HG03280 (cell line): ENCODE measurements at regions not wholly inside any gene's neighbourhood (a gene's known extent, or its start where the extent isn't known, plus 50 kb on each side); places are given as distances from the start of the nearest gene placed in this dataset.
"Not testable (repeated sequence)": the region's sequence is repeated elsewhere in the genome, so short reads cannot be mapped to it uniquely, and the experiment has no call there.

Experiments used
- ATAC-seq: cut with Tn5 transposase; IDR thresholded peaks from one replicate; pipeline ENCODE4 v1.9.1; 2021; ENCODE audit warnings: mild to moderate bottlenecking, moderate library complexity; ENCODE audit not compliant: unreplicated experiment

- no peak for ATAC-seq
Measured at GRCh38 chr7:32765185-32765584, 126.4 kb downstream of the KBTBD2 start.

DNA sequence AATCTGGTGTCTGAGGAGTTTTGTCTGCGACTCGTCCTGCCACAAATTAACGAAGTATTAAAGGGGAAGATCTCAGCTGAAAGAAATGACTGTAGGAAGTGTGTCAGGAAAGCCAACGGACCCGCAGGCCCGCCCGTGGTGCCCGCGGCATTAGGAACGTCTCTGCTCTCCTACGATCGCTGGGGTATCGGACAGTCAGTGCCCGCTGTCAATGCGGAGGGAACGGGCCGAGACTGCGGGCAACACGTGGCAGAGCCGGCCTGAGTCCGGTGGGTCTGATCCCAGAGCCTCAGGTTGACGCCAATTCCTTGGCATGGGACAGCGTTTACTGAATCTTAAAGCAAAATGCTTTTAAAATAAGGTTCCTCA is 128.7 kb downstream of the KBTBD2 start:
- ATAC-seq, result no peak

- not testable (repeated sequence) for ATAC-seq
Measured at GRCh38 chr7:32762206-32762924, 129.2 kb downstream of the KBTBD2 start.

- no peak for ATAC-seq
Measured at GRCh38 chr7:32761451-32762205, 129.9 kb downstream of the KBTBD2 start.

GRCh38 chr7:32760755-32761154 is 130.8 kb downstream of the KBTBD2 start:
- ATAC-seq, result not testable (repeated sequence)

- not testable (repeated sequence) for ATAC-seq
Measured at GRCh38 chr7:32759859-32760258, 131.7 kb downstream of the KBTBD2 start.

GRCh38 chr7:32753872-32754271 is 137.7 kb downstream of the KBTBD2 start:
- ATAC-seq, result not testable (repeated sequence)

GRCh38 chr7:32748337-32748736 is 143.2 kb downstream of the KBTBD2 start:
- ATAC-seq, result not testable (repeated sequence)

DNA sequence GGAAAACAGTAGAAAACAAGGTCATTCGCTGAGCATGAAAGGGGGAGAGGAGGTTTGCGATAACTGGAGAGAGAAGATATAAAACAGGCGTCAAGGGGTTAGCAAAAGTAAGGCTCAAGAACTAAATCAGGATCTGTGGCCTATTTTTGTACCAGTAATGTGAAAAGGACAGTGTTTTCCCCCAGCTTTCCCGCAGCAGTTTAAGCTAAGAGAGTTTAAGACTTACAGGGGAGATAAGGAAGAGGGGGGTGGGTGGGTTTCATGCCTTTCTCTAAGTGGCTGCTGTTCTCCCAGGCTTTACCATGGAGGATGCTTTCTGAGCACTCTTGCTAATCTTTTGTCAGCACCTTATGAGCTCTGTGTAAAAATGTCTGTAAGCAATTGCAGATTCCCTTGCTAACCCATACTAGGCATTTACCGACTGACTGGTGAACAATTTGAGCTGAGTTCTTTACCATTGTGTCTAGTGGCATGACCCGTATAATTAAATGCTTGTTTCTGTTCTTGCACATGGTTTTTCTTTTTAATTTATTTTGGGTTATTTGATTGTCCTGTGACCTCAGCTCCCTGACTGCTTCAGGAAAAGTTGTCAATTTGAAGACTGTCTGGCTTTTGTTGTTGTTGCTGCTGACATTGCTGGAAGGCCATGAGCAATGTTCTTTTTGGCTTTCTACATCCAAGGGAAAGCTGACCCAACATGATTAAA is 144.0 kb downstream of the KBTBD2 start:
- ATAC-seq, result not testable (repeated sequence)

DNA sequence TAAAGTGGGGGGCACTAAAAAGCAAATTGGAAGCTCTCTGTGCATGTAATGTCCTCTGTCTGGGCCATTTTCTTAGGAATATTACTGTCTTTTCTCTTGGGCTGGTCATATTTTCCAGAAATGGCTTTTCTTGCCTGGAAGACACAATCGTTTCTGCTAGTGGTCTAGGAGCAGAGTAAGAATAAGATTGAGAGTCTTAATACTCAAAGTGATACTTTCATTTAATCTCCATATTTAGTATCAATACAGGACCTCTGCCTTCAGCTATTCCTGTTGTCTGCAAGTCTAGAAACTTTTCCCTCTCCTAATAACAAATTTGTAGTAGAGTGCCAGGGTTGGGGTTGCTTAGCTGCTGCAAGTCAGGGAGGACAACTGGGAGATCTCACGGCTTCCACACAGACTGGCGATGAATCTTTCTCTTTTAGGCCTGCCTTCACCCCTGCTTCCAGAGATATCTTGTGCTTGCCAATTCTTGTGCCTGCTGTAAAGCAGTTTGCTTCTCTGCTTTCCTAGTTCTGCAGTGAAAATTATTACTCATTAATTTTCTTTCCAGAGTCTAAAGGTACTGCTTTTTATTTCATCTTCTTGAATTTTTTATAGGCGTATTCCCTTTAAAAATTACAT is 149.6 kb downstream of the KBTBD2 start:
- ATAC-seq, result not testable (repeated sequence)

DNA sequence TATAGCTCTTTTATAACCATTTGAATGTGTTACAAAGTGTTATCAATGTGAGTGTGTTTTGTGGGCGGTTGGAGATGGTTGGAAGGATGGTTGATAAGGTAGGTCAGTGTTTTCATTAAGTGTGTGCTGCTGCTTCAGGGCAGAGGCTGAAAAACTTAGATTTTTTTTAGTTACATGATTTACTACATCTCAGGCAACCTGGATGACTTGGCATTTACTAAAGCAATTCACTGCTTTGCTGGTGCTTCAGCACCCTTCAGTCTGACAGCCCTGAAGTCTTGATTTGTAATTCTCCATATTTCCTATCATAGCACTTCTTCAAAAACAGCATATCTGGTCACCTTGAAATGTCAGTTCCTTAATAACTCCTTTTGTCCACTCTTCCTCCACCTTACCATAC is 151.8 kb downstream of the KBTBD2 start:
- ATAC-seq, result not testable (repeated sequence)

GRCh38 chr7:32738390-32738789 is 153.2 kb downstream of the KBTBD2 start:
- ATAC-seq, result not testable (repeated sequence)

- ATAC-seq, result not testable (repeated sequence)
Measured at GRCh38 chr7:32732767-32733166, 158.8 kb downstream of the KBTBD2 start.

- not testable (repeated sequence) for ATAC-seq
Measured at GRCh38 chr7:32729335-32729675, 162.3 kb downstream of the KBTBD2 start.

DNA sequence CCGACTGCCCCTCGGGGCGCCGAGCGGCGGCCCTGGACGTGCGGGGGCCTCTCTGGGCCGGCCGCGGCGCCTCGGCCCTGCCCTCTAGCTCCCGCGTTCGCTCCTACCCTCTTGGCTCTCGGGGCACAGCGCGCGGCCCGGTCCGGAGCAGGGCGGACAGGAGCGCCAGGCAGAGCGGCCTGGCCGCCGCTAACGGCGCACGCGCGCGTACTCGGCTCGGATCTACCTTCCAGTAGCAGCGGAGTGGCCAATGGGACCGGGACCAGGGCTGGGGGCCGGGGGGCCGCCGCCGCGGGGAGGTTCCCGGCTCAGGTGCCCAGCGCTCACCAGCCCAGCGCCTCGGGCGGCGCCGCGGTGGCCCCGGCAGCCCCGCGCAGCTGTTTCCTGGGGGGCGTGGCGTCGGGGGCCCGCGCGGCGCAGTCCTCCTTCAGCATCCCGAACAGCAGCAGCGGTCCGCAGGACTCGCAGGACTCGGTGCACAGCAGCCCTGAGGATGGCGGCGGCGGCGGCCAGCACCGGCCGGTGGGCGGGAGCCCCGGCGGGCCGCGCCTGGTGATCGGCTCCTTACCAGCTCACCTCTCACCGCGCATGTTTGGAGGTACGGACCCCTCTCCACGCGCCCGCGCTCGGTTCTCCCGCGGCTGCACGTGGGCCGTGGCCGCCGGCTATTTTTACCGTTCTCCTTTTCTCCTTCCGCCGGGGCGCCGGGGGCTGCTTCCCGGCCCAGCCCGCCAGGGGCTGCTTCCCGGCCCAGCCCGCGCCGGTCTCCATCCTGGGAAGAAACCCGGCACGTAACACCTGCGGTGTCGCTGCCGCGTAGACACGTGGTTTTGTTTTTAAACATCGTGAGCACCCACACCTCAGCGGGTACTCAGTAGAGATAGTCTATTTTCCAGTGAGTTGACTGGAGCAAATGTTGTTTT is 162.9 kb downstream of the KBTBD2 start:
- ATAC-seq, result peak; percentile 71

GRCh38 chr7:32727483-32728411 is 163.8 kb downstream of the KBTBD2 start:
- ATAC-seq, result peak; percentile 54

- ATAC-seq, result not testable (repeated sequence)
Measured at GRCh38 chr7:32722837-32723236, 168.7 kb downstream of the KBTBD2 start.

DNA sequence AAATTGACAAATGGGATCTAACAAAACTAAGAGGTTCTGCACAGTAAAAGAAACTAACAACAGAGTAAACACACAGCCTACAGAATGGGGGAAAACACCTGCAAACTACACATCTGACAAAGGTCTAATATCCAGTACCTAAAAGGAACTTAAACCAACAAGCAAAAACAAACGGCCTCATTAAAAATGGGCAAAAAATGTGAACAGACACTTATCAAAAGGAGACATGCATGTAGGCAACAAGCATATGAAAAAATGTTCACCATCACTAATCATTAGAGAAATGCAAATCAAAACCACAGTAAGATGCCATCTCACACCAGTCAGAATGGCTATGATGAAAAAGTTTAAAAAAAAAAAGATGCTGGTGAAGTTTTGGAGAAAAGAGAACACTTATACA is 197.4 kb downstream of the KBTBD2 start:
- ATAC-seq, result no peak
